Middle frontal gyrus (tissue), 1 donor: ENCODE measurements at regions not wholly inside any gene's neighbourhood (a gene's known extent, or its start where the extent isn't known, plus 50 kb on each side); places are given as distances from the start of the nearest gene placed in this dataset.
"Not testable (repeated sequence)": the region's sequence is repeated elsewhere in the genome, so short reads cannot be mapped to it uniquely, and the experiment has no call there.

Experiments
- DNase-seq: peaks from one replicate; pipeline ENCODE4 v3.0.0-alpha.2; 2015; ENCODE audit warnings: low spot score; ENCODE audit errors: extremely low spot score

DNA sequence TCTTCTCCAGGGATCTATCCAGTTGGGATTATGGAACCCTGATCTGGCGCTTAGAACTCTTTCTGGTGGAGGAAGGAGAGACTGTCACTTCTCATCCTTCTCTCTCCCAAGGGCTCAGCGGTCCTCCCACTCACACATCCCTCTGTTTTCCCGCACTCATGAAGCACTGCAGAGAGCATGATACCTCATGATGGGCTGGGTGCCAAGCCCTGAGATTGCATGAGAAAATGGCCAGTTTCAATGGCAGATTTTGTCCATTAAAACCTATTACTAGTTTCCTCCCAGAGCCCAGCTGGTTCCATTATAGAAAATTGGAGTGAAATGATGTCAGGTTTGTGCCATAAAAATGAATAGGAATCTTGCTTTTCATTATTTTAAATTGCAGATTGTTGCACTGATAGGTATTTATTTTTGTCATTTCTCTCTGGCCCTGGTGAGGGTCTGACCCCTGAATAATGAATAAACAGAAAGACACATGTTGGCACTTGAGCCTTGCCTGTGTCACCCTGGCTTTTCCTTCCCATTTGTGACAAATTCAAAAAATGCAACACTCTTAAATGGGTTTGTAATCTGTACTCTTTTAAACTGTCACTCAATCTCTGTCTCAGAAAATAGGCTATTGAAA, 1151.1 kb downstream of the TYW1 start:
- no peak for DNase-seq

DNA sequence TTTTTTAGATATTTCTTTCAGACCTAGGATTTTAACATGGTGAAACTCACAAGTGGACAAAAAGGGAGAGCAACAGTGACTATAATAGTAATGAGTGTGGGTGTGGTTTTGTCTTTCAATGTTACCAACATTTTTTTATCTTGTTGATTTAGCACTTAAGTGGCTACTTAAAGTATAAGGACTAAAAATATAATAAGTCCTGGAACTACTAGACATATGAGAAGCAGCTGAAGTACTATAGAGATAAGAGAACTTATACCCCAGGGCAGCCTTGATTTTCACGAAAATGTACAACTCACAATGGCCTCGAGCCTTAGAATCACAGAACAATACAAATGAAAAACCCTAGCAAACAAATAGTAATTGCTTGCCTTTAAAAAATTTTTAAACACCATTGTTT, 1151.8 kb downstream of the TYW1 start:
- no peak for DNase-seq

DNA sequence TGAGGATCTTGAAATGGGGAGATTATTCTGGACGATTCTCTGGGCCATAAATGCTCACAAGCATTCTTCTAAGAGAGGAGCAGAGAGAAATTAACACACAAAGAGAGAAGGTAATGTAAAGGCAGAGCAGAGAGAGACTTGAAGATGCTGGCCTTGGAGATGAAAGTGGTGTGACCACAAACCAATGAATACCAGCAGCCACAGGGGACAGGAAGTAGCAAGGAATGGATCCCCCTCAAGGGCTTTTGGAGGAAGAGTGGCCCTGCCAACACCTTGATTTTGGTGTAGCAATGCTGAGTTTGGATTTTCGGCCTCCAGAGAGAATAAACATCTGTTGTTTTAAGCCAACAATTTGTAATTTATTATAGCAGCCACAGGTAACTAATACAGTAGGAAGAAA, 1155.6 kb downstream of the TYW1 start:
- DNase-seq = no peak

DNA sequence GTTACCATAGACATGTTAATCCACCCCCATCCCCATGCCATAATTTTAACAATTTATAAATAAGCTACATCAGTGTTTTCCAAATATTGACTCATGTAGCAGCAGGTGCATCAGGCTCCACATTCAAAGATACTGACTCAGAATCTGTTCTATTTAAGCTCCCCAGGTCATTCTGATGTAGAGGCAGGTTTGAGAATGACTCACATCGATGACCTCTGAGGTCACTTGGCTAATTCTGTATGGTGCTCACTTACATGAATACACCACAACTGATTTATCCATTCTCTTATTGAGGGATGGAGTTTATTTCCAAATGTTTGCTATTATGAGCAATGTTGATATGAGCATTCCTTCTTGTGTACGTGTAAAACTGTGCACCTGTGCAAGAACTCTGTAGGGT, 1159.0 kb downstream of the TYW1 start:
- DNase-seq = no peak

DNA sequence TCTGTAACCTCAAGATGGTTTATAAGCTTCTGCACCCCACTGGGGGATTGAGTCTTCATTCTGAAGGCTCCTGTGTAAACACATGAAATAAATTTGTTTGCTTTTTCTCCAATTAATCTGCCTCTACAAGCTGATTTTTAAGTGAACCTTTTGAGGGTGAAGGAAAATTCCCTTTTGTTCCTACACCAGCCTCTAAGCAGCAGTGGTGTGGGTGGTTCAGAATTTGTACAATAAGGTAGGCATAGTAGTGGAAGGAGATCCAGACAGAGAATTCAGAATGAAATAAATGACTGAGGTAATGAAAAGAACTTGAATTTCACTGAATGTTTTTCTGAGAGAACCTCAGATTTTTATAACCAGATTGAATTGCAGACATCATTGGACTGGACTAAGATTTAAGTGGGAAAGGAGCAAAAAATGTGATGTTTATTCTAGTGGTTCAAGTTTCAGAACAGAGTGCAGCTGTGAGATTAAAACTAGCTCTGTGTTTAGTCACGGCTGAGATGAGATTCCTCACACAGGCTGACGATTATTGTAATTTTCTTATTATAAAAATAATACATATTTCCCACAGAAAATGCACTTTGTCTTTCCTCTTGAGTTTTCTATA, 1162.2 kb downstream of the TYW1 start:
- DNase-seq = no peak

DNA sequence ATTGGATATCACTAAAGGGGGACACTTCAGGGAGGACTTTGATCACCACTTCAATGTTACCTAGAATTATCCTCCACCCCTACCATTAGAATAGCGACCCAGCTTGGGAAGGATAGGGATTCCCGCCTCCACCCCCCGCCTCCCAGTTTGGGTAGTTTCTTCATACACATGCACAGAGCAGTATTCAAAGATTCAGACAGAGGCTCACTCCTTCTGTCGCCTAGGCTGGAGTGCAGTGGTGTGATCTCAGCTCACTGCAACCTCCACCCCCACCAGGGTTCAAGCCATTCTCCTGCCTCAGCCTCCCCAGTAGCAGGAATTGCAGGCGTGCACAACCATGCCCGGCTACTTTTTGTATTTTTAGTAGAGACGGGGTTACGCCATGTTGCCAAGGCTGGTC, 1166.1 kb downstream of the TYW1 start:
- no peak for DNase-seq

DNA sequence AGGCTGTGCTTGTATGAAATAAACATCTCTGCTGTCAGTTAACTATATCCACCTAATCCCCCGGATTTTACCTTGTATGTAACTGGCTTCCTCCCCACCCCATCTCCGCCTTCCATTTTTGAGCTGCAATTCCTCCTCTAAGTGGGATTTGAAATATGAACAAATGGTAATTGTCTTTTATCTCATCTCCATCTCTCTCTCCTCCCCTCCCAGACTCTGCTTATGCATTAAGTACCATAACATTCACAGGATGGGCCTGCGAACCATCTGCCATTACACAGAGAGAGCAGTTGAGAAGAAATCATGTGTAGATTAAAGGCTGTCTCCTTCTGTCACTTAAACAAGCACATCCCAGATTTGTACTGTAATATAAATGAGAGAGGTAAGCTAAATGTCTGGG, 1169.9 kb downstream of the TYW1 start:
- DNase-seq = no peak

DNA sequence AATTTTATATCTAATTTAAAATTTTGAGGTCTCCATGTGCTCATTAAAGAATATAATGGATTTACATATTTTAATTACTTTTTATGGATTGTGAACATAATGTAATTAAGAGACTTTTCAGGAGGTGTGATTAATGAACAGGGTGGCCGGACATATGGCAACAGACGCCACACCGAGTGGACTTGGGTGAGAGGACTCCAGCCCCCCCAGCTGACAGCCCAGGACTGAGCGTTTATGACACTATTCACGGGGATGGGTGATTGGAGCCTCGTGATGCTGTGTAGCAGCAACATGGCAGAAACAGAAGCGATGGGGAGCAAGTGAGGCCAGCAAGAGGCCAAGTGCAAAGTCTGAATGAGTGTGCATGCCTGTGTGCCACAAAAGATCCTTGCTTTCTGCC, 1176.9 kb downstream of the TYW1 start:
- DNase-seq = no peak

DNA sequence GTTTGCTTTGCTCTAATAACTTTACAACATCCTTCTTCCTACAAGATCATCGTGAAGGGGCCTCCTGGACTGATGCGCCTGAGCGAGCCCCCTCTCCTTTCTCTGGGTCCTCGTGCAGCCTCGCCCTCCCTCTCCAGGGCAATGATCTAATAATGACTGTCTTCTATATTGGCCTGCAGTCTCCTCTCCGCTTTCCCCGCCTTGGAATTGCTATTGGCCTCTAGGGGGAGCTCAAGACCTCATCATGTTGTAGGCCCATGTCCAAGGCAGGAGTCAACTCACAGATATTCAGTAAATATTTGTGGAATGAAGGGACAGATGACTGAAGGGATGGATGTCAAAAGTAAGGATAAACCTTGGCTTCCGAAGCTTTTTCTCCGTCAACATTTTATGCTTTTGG, 1180.3 kb downstream of the TYW1 start:
- DNase-seq = no peak

DNA sequence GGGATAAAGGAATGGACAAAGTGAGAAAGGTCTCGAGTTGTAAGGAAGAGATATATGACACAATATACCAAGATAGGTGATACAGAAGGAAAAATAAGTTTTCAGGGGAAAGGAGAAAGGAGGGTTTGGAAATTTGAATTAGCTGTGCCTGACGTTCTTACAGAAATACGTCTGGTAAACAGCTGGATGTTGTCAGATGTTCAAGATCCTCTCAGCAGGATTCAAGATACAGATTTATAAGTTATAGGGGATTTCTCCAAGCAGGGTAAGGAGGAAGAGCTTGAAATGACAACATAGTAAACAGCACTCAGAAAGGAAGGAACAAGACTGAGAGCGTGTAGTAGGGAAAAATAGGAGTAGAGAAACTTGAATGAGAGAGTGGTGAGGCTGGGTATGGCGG, 1184.1 kb downstream of the TYW1 start:
- DNase-seq = no peak

DNA sequence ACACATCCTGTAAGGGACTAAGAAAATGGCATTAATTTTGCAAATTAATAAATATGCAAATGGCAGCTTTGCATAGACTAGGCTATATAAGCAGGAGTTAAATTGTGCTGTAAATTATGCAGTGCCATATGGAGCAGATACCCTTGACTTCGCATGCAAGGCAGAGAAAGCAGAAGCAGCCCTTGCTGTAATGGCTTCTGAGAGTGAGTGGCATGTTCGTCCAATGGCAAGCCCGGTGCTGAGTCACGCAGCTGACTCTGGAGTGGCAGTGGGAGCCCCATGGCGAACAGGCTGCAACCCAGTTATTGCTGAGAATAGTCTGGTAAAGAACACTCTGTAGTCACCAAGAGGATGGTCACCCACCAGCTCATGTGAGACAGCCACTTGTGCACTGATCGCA, 1186.5 kb downstream of the TYW1 start:
- no peak for DNase-seq

DNA sequence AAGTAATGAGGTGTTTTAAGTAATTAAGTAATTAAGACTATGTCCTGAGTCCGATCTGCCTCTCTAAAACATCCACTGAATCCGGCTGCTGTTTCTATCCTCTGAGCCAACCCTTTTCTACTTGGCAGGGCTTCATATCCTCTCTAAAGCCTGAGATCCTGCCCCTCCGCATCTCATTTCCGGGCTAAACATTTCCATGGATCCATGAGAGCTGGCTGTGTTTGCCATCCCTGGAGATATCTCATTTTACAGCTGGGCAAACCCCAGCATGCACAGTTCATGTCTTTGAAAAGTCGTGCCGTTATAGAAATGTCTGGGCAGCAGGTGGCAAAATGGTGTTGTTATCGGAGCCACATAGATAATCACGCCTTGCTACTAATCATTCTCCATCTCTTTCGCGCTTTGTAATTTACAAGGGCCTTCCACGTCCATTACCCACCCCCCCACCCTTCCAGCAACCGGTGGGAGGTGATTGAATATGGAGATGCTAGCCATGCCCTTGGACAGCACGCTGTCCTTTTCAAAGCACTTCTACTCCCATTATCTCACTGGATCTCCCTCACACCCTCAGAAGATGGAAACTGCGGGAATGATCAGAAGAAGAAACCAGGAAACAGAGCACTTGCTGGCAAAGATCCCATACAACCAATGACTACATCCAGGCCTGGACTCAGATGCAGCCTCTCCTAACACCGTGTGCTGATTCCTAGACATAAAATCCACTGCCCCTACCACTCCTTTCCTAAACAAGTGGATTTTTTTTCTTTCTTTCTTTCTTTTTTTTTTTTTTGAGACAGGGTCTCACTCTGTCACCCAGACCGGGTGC, 1189.2 kb downstream of the TYW1 start:
- no peak for DNase-seq

DNA sequence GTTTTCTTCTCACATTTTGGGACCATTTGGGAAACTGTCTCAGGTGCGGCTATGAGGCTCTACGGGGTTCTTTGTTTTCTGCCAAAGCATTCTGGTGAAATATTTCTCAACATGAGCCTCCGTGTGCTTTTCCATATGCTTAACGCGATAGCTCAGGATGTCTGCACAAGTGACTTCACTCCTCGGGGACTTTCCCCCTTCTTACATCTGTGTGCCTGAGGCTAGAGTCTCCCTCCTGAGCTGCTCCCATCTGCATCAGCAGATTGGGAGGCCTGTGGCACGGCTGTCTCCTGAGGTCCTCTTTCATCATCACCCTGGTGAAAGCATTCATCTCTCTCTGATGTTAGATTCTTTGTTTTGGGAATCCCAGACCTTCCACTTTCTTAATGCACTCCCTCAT, 1190.9 kb downstream of the TYW1 start:
- DNase-seq = no peak

DNA sequence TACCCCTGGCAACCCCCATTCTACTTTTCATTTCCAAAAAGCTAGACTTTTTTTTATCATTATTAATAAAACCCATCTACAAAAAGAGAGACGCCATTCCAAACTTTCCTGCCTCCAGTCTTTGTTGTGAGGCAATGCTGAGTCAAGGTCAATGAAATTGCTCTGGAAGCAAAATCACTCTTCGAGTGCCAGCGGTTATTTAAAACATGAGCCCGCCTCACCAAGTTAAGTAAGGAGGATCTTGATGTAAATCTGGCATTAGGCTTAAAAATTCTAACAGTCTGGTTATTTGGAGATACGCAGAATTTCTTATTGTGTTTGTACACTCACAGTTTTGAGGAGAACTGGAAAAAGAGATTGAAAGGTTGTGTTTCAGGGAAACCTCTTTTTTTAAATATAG, 1196.3 kb downstream of the TYW1 start:
- no peak for DNase-seq

DNA sequence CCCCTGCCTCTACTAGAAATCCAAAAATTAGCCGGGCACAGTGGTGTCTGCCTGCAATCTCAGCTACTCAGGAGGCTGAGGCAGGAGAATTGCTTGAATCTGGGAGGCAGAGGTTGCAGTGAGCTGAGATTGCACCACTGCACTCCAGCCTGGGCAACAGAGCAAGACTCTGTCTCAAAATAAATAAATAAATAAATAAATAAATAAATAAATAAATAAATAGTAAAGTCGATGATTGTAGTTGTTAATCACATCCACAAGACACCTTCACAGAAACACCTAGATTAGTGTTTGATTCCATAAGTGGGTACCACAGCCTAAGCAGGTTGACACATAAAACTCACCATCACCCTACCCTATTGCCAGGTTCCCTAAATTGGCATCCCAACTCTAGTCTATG, 1199.0 kb downstream of the TYW1 start:
- not testable (repeated sequence) for DNase-seq

DNA sequence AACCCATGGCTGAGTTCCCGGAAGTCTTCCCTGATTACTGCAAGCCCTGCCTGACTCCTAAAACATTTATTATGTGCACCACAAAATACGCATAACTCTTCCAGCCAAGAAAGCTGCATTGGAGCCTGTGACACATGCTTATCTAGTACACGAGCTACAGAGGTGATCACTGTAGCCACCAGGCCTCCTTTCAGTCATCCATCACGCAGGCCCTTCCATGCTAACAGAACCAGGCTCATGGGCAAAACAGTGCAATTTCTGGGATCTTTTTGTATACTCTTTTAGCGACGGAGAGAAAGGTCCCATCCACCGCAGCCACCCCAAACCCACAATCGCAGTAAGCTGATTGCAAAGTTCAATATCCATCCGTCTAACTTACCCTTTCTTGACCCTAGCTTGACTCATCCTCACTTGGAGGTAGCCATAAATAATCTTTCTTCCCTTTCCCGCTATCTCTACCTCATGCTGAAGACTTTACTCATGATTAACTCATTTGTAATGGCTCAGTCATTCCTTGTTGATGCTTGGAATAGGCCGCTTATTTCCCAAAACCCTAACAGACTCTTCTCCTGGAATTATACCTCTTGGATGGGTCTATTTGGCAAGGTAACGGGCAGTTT, 1203.5 kb downstream of the TYW1 start:
- DNase-seq = no peak

DNA sequence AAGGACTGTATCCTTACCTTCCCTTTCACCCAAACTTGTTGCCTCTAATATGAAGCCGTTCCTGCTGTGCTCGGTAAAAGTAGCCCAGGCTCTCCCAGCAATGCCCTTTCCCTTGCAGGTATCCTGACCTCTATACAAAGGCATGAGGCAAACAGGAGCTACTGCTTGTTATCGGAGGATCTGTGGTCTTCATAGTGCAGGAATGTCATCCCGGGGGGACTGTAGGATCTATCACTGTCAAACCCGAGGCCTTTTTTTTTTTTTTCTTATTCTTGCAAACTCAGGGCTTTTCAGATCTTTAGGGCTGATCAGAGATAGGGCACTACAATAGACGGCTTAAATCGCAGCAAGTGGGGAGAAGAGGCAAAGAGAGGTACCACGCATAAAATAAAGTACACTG, 1206.6 kb downstream of the TYW1 start:
- no peak for DNase-seq

DNA sequence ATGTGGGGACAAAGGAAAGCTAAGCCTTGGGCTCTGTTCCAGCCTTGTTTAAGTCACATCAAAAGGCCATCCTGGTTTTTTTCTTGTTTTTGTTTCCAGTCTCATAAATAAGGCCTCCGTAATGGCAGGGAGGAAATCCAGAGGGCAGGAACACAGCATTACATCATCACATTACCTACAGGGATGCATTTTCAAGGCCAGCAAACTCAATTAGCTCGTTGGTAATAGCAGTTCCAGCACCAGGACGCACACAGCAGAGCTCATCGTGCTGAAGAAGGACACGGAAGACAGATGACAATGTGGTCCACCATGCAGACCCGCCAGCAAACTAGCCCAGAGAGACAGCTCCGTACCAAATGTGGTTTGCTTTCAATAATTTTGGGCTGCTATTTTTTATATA, 1209.2 kb downstream of the TYW1 start:
- no peak for DNase-seq

DNA sequence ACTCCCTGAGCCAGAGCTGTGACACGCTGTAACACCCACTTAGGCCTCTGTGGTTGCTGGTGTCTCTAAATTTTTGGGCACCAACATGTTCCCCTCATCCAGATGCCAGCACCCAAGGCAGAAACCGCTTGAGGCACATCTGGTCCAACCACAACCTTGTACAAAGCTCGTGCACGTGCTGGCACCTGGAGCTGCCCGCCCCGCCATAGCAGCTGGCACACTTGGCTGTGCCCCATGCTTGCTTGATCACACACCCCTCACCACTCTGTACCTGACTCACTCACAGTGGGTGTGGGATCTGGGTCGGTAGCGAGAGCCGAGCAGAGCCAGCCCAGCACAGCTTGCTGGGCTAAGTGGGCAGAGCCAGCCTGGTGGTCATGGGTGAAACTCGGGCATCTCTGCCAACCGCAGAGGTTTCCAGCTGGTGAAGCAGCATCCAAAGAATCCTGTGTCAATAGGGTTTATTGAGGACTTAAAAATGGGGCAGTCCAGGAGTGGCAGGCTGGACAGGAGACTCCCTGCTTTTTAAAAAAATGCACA, 1210.4 kb downstream of the TYW1 start:
- DNase-seq = no peak

DNA sequence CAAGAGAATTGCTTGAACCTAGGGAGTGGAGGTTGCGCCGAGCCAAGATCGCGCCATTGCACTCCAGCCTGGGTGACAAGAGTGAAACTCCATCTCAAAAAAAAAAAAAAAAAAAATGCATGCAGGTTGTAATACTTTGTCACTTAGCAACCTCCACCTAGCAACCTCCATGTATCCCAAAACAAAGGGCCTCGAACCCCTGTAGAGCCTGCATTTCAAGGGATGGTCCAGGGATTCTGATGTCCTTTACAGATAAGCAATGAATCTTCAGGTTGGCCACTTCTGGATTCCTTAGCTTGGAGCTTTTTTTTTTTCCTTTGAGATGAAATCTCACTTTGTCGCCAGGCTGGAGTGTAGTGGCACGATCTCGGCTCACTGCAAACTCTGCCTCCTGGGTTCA, 1211.0 kb downstream of the TYW1 start:
- DNase-seq = no peak

DNA sequence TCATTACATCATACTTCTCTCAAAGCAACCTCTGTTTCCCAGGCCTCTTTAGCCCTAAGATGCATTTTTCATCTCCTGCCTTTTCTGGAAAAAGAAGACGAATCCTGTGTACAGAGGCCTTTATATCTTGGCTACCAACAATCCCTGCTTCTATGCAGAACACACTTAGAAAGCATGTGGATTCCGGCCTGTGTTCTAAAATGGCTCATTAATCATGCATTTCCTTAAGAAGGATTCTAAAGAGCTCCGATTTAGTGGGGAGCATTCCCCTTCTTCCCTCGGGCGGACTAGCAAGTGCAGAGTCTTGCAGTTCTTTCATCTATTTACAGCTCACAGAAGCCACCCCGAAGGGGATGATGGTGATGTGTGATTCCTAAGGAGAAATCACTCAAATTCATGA, 1212.9 kb downstream of the TYW1 start:
- DNase-seq = no peak

DNA sequence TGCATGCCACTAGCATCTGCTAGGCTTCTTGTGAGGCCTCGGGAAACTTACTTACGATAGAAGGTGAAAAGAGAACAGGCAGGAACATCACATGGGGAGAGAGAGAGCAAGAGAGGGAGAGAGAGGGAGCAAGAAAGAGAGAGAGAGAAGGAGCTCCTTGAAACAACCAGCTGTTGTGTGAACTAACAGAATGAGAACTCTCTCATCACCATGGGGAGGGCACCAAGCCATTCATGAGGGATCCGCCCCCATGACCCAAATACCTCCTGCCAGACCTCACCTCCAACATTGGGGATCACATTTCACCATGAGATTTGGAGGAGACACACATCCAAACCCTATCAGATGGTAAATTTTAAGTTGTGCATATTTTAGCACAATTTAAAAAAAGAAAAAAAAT, 1217.2 kb downstream of the TYW1 start:
- no peak for DNase-seq
